Transverse colon (tissue), 4 donors: ENCODE measurements at regions not wholly inside any gene's neighbourhood (a gene's known extent, or its start where the extent isn't known, plus 50 kb on each side); places are given as distances from the start of the nearest gene placed in this dataset.

Experiments
- DNase-seq: peaks from one replicate; pipeline ENCODE4 v3.0.0-alpha.2; 2019
- H3K27ac ChIP-seq, 4 donors: fragments of 200-600 bp; sonication (generic); 2 replicates each; pipeline ENCODE4 v1.5.1; 2016 to 2018; ENCODE audit warnings: inconsistent platforms in 4 of 4
- H3K27me3 ChIP-seq: fragments of 200-600 bp; sonication (generic); 2 replicates; pipeline ENCODE4 v1.5.1; 2017; ENCODE audit warnings: inconsistent platforms
- H3K36me3 ChIP-seq, 4 donors: fragments of 200-600 bp; sonication (generic); 2 replicates each; pipeline ENCODE4 v1.5.1; 2017 to 2019; ENCODE audit warnings: inconsistent platforms in 4 of 4
- H3K4me1 ChIP-seq, 4 donors: fragments of 200-600 bp; sonication (generic); 2 replicates each; pipeline ENCODE4 v1.5.1; 2017 to 2020; ENCODE audit warnings: inconsistent platforms in 4 of 4
- H3K4me3 ChIP-seq, 4 donors: fragments of 200-600 bp; sonication (generic); 1 replicate in 1 of 4; 2 replicates in 3 of 4; pipeline versions ENCODE4 v1.5.1 to v1.6.1; 2017 to 2019; ENCODE audit warnings: inconsistent platforms in 4 of 4
- H3K9me3 ChIP-seq, 2 donors: fragments of 200-600 bp; sonication (generic); 2 replicates each; pipeline ENCODE4 v1.5.1; 2017 to 2019; ENCODE audit warnings: inconsistent platforms in 2 of 2
- CTCF ChIP-seq, 5 experiments: fragments of 200-600 bp in 3 of 5; fragments of 450-650 bp in 2 of 5; sonication (generic) in 3 of 5; IDR thresholded peaks; 1 replicate in 2 of 5; 2 replicates in 3 of 5; pipeline ENCODE4 v1.5.1; 2016 to 2017; ENCODE audit warnings: antibody characterized with exemption in 5 of 5, inconsistent platforms in 3 of 5, mild to moderate bottlenecking in 2 of 5, moderate library complexity in 1 of 5
- EP300 ChIP-seq: sonication (generic); formaldehyde crosslinking; IDR thresholded peaks from one replicate; pipeline ENCODE4 v1.6.1; 2017; ENCODE audit warnings: antibody characterized with exemption, low read depth
- POLR2A ChIP-seq: fragments of 450-650 bp; IDR thresholded peaks from one replicate; pipeline ENCODE4 v1.6.1; 2016; ENCODE audit warnings: antibody characterized with exemption, mild to moderate bottlenecking, moderate library complexity
- POLR2AphosphoS5 ChIP-seq, 3 donors: sonication (generic); formaldehyde crosslinking; IDR thresholded peaks; one replicate each; pipeline ENCODE4 v1.6.1; 2016; ENCODE audit warnings: antibody characterized with exemption in 3 of 3
- WGBS, 2 donors: methylation state at CpG; one replicate each; pipeline ENCODE4 v1.1.5; 2018; ENCODE audit warnings: low coverage in 1 of 2; 5-methylcytosine and 5-hydroxymethylcytosine counted together
- in situ Hi-C, 4 donors: fragments of 200-750 bp; cut with MboI; loops; one replicate each; pipeline versions ENCODE4 v1.15.0 to v1.15.1; 2017; ENCODE audit warnings: low sequenced_read_pairs in 3 of 4, low pct_ligation_motif_present in 1 of 4, low pct_unique_long_range_greater_than_20kb in 1 of 4
- intact Hi-C: fragments of 100-400 bp; cut with DNase I; formaldehyde crosslinking; loops from one replicate; pipeline ENCODE4 v1.15.1; 2023; ENCODE audit warnings: low total_unique reads

GRCh38 chr4:14592950-14593349 is 409.3 kb upstream of the CPEB2 start:
- TF ChIP-seq POLR2AphosphoS5 (IDR thresholded peaks at IDR 0.05) (no peak), POLR2A (no peak), CTCF (IDR thresholded peaks at IDR 0.05) (no peak), EP300 (no peak)
- no peak for DNase-seq
- Histone ChIP-seq H3K27ac (no peak overlapping the region), H3K4me3 (no peak overlapping the region), H3K27me3 (no peaks in the 10 kb centered on the region), H3K4me1 (no peaks in the 10 kb centered on the region), H3K36me3 (no peaks in the 10 kb centered on the region), H3K9me3 (no peaks in the 10 kb centered on the region)
- WGBS, 2 donors, result 71% methylated on average over 1 to 2 of the region's 2 CpGs
- in situ Hi-C loops, result no loop called here
- intact Hi-C loops, result no loop called here

GRCh38 chr4:14596028-14596427 is 406.3 kb upstream of the CPEB2 start:
- H3K27me3 ChIP-seq, result no peaks in the 10 kb centered on the region
- no peak for TF ChIP-seq EP300
- TF ChIP-seq POLR2AphosphoS5 (IDR thresholded peaks at IDR 0.05), result no peak
- no peak for TF ChIP-seq CTCF (IDR thresholded peaks at IDR 0.05)
- TF ChIP-seq POLR2A, result no peak
- H3K27ac ChIP-seq, result no peak overlapping the region
- no peaks in the 10 kb centered on the region for H3K9me3 ChIP-seq
- intact Hi-C loops, result no loop called here
- H3K4me1 ChIP-seq, result no peaks in the 10 kb centered on the region
- no peak for DNase-seq
- in situ Hi-C loops, result no loop called here
- no peaks in the 10 kb centered on the region for H3K36me3 ChIP-seq
- WGBS, 2 donors, result 35 to 39% methylated on average over 3 to 4 of the region's 4 CpGs
- no peak overlapping the region for H3K4me3 ChIP-seq

- no peaks in the 10 kb centered on the region for H3K36me3 ChIP-seq
- no peaks in the 10 kb centered on the region for H3K27me3 ChIP-seq
- H3K27ac ChIP-seq, result no peak overlapping the region
- WGBS, 2 donors, result 76 to 83% methylated on average over 1 to 2 of the region's 2 CpGs
- in situ Hi-C loops, result no loop called here
- no peak for DNase-seq
- H3K4me1 ChIP-seq, result no peaks in the 10 kb centered on the region
- H3K4me3 ChIP-seq, result no peak overlapping the region
- TF ChIP-seq POLR2AphosphoS5 (IDR thresholded peaks at IDR 0.05), result no peak
- no peak for TF ChIP-seq POLR2A
- no peak for TF ChIP-seq CTCF (IDR thresholded peaks at IDR 0.05)
- no peak for TF ChIP-seq EP300
- no peaks in the 10 kb centered on the region for H3K9me3 ChIP-seq
- intact Hi-C loops, result no loop called here
Measured at GRCh38 chr4:14596437-14596836, 405.8 kb upstream of the CPEB2 start.

DNA sequence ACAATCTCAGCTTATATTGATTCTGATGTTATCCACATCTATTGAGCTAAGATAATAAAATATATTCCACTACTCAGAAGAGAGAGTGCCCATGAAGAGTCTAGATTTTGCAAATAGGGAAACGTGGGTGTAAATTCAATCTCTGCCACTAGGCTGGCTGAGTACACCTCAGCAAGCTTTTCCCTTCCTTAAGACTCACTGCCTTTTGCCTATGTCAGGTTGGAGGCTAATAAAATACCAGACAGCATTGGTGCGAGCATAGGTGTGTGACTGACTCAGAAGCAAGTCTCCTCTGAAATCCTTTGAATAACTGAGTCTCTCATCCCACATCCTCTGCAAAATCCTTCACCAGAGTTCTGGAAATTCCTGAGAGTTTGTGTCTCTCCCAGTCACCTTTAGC is 405.4 kb upstream of the CPEB2 start:
- whole genome bisulfite sequencing, 2 donors, result 39 to 52% methylated on average over 2 of the region's 2 CpGs
- no peak for DNase-seq
- H3K36me3 ChIP-seq, result no peaks in the 10 kb centered on the region
- no peak overlapping the region for H3K4me3 ChIP-seq
- no peaks in the 10 kb centered on the region for H3K27me3 ChIP-seq
- in situ Hi-C loops (no loop called here), intact Hi-C loops (no loop called here)
- no peaks in the 10 kb centered on the region for H3K4me1 ChIP-seq
- H3K9me3 ChIP-seq, result no peaks in the 10 kb centered on the region
- no peak overlapping the region for H3K27ac ChIP-seq
- TF ChIP-seq CTCF (IDR thresholded peaks at IDR 0.05) (no peak), POLR2AphosphoS5 (IDR thresholded peaks at IDR 0.05) (no peak), POLR2A (no peak), EP300 (no peak)
